PC-3 (cell line): ENCODE measurements at regions not wholly inside any gene's neighbourhood (a gene's known extent, or its start where the extent isn't known, plus 50 kb on each side); places are given as distances from the start of the nearest gene placed in this dataset.
A peak's percentile ranks its signal among the peaks of the same experiment; 100 is the strongest.

Experiments used
- ATAC-seq: fragments of 200-7000 bp; cut with Tn5 transposase; 2 replicates; pipeline ENCODE4 v1.9.1; 2020; ENCODE audit warnings: mild to moderate bottlenecking, moderate library complexity
- BruUV-seq: library from RNA; stranded (reverse); fragments of 400-500 nt; replicated peaks from 2 replicates; lab custom pipeline; 2021; lab: Mats Ljungman, UMichigan
- CTCF ChIA-PET: fragments of 300-600 bp; sonication (Branson Sonifier 250); formaldehyde crosslinking; loops from one replicate; lab custom pipeline; 2022; ENCODE audit warnings: antibody characterized with exemption; lab: Charles Lee
- POLR2A ChIA-PET: fragments of 300-600 bp; sonication (Branson Sonifier 250); formaldehyde crosslinking; loops from one replicate; lab custom pipeline; 2022; ENCODE audit warnings: antibody characterized with exemption; ENCODE audit not compliant: unreplicated experiment; lab: Charles Lee
- DNase-seq: peaks from one replicate; pipeline ENCODE4 v3.0.0-alpha.2; 2015
- H2AFZ ChIP-seq: fragments of 300-600 bp; sonication (generic); 2 replicates; pipeline ENCODE4 v1.6.0; 2016; ENCODE audit warnings: antibody characterized with exemption, low read length
- H3F3A ChIP-seq: fragments of 300-600 bp; sonication (generic); one replicate; pipeline ENCODE4 v1.6.0; 2017; ENCODE audit warnings: antibody characterized with exemption, low read length, control low read depth, mild to moderate bottlenecking; ENCODE audit not compliant: unreplicated experiment
- H3K27ac ChIP-seq: fragments of 300-600 bp; sonication (generic); 2 replicates; pipeline ENCODE4 v1.5.1; 2016; ENCODE audit warnings: mild to moderate bottlenecking, low read length
- H3K27me3 ChIP-seq: fragments of 300-600 bp; sonication (generic); 2 replicates; pipeline ENCODE4 v1.6.1; 2016; ENCODE audit warnings: low read length, mixed read lengths
- H3K36me3 ChIP-seq: fragments of 300-600 bp; sonication (generic); 2 replicates; pipeline ENCODE4 v1.6.1; 2016; ENCODE audit warnings: low read depth, mixed run types, low read length, mixed read lengths
- H3K4me1 ChIP-seq: fragments of 300-600 bp; sonication (generic); 2 replicates; pipeline ENCODE4 v1.5.1; 2016; ENCODE audit warnings: low read length; ENCODE audit not compliant: insufficient read depth
- H3K4me2 ChIP-seq: fragments of 300-600 bp; sonication (generic); 2 replicates; pipeline ENCODE4 v1.6.0; 2016; ENCODE audit warnings: low read length
- H3K4me3 ChIP-seq: fragments of 300-600 bp; sonication (generic); 2 replicates; pipeline ENCODE4 v1.5.1; 2016; ENCODE audit warnings: mild to moderate bottlenecking, low read length, mixed read lengths
- H3K79me2 ChIP-seq: fragments of 300-600 bp; sonication (generic); 2 replicates; pipeline ENCODE4 v1.6.1; 2017; ENCODE audit warnings: low read length, mixed read lengths
- H3K9ac ChIP-seq: fragments of 300-600 bp; sonication (generic); 2 replicates; pipeline ENCODE4 v1.6.0; 2016; ENCODE audit warnings: mild to moderate bottlenecking, low read length
- H3K9me2 ChIP-seq: fragments of 300-600 bp; sonication (generic); replicated peaks from 2 replicates; pipeline ENCODE4 v1.6.1; 2016; ENCODE audit warnings: mixed run types, low read length, mixed read lengths
- H3K9me3 ChIP-seq: fragments of 300-600 bp; sonication (generic); 2 replicates; pipeline ENCODE4 v1.6.1; 2016; ENCODE audit warnings: low read length, mixed read lengths
- H4K20me1 ChIP-seq: fragments of 300-600 bp; sonication (generic); 2 replicates; pipeline ENCODE4 v1.6.1; 2016; ENCODE audit warnings: low read length, mixed read lengths
- CTCF ChIP-seq: fragments of 300-600 bp; sonication (generic); conservative IDR thresholded peaks from 2 replicates; pipeline ENCODE4 v1.5.1; 2017; ENCODE audit warnings: antibody characterized with exemption, low read depth, mild to moderate bottlenecking, low read length
- EZH2 ChIP-seq: fragments of 300-600 bp; sonication (generic); IDR thresholded peaks from one replicate; pipeline ENCODE4 v1.6.1; 2017; ENCODE audit warnings: antibody characterized with exemption, mild to moderate bottlenecking, low read length; ENCODE audit not compliant: unreplicated experiment
- EZH2phosphoT487 ChIP-seq: fragments of 300-600 bp; sonication (generic); IDR thresholded peaks from 2 replicates; pipeline ENCODE4 v1.6.1; 2018; ENCODE audit warnings: mild to moderate bottlenecking, antibody characterized with exemption, low read length, borderline replicate concordance
- intact Hi-C: fragments of 100-400 bp; cut with micrococcal nuclease; formaldehyde crosslinking; loops from 2 replicates; pipeline ENCODE4 v1.9.0; 2023

- ATAC-seq (peak; percentile 15), DNase-seq (no peak)
- no peaks in the 10 kb centered on the region for H3K36me3 ChIP-seq
- H3K27ac ChIP-seq = no peak overlapping the region
- peaks cover 39% of the 10 kb centered on the region for H3K27me3 ChIP-seq
- ChIA-PET POLR2A (no interaction called here), CTCF (interaction anchor here (0.6 kb wide), 1 partner anchor 57 kb away, joined by 3 read pairs; no protein-coding TSS in a partner anchor)
- H3F3A ChIP-seq = no peaks in the 10 kb centered on the region
- H3K9me2 ChIP-seq = no peaks in the 10 kb centered on the region
- peak overlapping the region; percentile 29; the same call in 1 of the 2 replicates for H2AFZ ChIP-seq
- peaks cover 13% of the 10 kb centered on the region; the same call in 1 of the 2 replicates for H3K4me1 ChIP-seq
- no peaks in the 10 kb centered on the region for H3K9me3 ChIP-seq
- H3K9ac ChIP-seq = no peak overlapping the region
- BruUV-seq = no TSS peak
- TF ChIP-seq CTCF (no peak; the same call in 1 of the 2 replicates), EZH2 (no peak)
- no peaks in the 10 kb centered on the region for H3K79me2 ChIP-seq
- H3K4me2 ChIP-seq = peak overlapping the region; percentile 95
- no peak overlapping the region for H3K4me3 ChIP-seq
- no peaks in the 10 kb centered on the region for H4K20me1 ChIP-seq
- intact Hi-C loops = loop anchor here (1.0 to 10.0 kb wide), 10 partner anchors 58 to 1879 kb away; no protein-coding TSS in a partner anchor
Measured at GRCh38 chr3:182683858-182684257, 109.4 kb upstream of the ATP11B start.

- H4K20me1 ChIP-seq = no peaks in the 10 kb centered on the region
- no TSS peak for BruUV-seq
- CTCF ChIA-PET = interaction anchor here (0.6 kb wide), 1 partner anchor 144 kb away, joined by 3 read pairs; no protein-coding TSS in a partner anchor
- no peaks in the 10 kb centered on the region for H3K36me3 ChIP-seq
- no peak for DNase-seq
- TF ChIP-seq EZH2 = no peak
- TF ChIP-seq CTCF = no peak
- no peak for TF ChIP-seq EZH2phosphoT487
- H2AFZ ChIP-seq = no peak overlapping the region
- no peaks in the 10 kb centered on the region for H3F3A ChIP-seq
- no peak overlapping the region for H3K4me3 ChIP-seq
- no peak for ATAC-seq
- intact Hi-C loops = loop anchor here (10.0 kb wide), 1 partner anchor 1881 kb away; no protein-coding TSS in a partner anchor
- H3K9ac ChIP-seq = no peak overlapping the region
- H3K4me2 ChIP-seq = no peak overlapping the region
- no peaks in the 10 kb centered on the region for H3K79me2 ChIP-seq
- no peaks in the 10 kb centered on the region for H3K9me2 ChIP-seq
- H3K27me3 ChIP-seq = peaks cover 56% of the 10 kb centered on the region
- peaks cover 13% of the 10 kb centered on the region; the same call in 1 of the 2 replicates for H3K4me1 ChIP-seq
- no peaks in the 10 kb centered on the region for H3K9me3 ChIP-seq
- POLR2A ChIA-PET = interaction anchor here (0.6 kb wide), 1 partner anchor 144 kb away, joined by 3 read pairs; no protein-coding TSS in a partner anchor
- no peak overlapping the region for H3K27ac ChIP-seq
Measured at GRCh38 chr3:182686033-182686886, 107.0 kb upstream of the ATP11B start.

GRCh38 chr3:182690172-182690571 lies 103.1 kb upstream of the ATP11B start:
- H3K79me2 ChIP-seq = no peaks in the 10 kb centered on the region
- H3F3A ChIP-seq = no peaks in the 10 kb centered on the region
- no peaks in the 10 kb centered on the region for H3K36me3 ChIP-seq
- no peaks in the 10 kb centered on the region for H3K9me3 ChIP-seq
- no peak overlapping the region for H3K4me2 ChIP-seq
- BruUV-seq = no TSS peak
- ChIA-PET CTCF (no interaction called here), POLR2A (no interaction called here)
- TF ChIP-seq EZH2phosphoT487 (no peak), CTCF (no peak), EZH2 (no peak)
- H3K27ac ChIP-seq = no peak overlapping the region
- ATAC-seq = no peak
- H3K9ac ChIP-seq = no peak overlapping the region
- H4K20me1 ChIP-seq = no peaks in the 10 kb centered on the region
- intact Hi-C loops = no loop called here
- DNase-seq = no peak
- no peaks in the 10 kb centered on the region for H3K4me1 ChIP-seq
- no peak overlapping the region for H3K4me3 ChIP-seq
- H3K27me3 ChIP-seq = peaks cover 78% of the 10 kb centered on the region
- H3K9me2 ChIP-seq = no peaks in the 10 kb centered on the region
- H2AFZ ChIP-seq = no peak overlapping the region
